Esophagus muscularis mucosa (tissue), 3 donors: ENCODE measurements at regions not wholly inside any gene's neighbourhood (a gene's known extent, or its start where the extent isn't known, plus 50 kb on each side); places are given as distances from the start of the nearest gene placed in this dataset.

Experiments
- POLR2AphosphoS5 ChIP-seq, 2 donors: sonication (generic); formaldehyde crosslinking; IDR thresholded peaks; one replicate each; pipeline ENCODE4 v1.6.1; 2017; ENCODE audit warnings: antibody characterized with exemption in 2 of 2
- TF ChIP-seq, protein P1 (sequence below), 3 experiments: fragments of 200-600 bp in 2 of 3; fragments of 450-650 bp in 1 of 3; sonication (generic) in 2 of 3; IDR thresholded peaks; one replicate each; pipeline ENCODE4 v1.5.1; 2017 to 2019; ENCODE audit warnings: antibody characterized with exemption in 3 of 3, mild to moderate bottlenecking in 2 of 3, moderate library complexity in 1 of 3

- no peak for TF ChIP-seq POLR2AphosphoS5 (IDR thresholded peaks at IDR 0.05)
- TF ChIP-seq, protein P1, sequence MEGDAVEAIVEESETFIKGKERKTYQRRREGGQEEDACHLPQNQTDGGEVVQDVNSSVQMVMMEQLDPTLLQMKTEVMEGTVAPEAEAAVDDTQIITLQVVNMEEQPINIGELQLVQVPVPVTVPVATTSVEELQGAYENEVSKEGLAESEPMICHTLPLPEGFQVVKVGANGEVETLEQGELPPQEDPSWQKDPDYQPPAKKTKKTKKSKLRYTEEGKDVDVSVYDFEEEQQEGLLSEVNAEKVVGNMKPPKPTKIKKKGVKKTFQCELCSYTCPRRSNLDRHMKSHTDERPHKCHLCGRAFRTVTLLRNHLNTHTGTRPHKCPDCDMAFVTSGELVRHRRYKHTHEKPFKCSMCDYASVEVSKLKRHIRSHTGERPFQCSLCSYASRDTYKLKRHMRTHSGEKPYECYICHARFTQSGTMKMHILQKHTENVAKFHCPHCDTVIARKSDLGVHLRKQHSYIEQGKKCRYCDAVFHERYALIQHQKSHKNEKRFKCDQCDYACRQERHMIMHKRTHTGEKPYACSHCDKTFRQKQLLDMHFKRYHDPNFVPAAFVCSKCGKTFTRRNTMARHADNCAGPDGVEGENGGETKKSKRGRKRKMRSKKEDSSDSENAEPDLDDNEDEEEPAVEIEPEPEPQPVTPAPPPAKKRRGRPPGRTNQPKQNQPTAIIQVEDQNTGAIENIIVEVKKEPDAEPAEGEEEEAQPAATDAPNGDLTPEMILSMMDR (IDR thresholded peaks at IDR 0.05), result no peak
Observed at GRCh38 chr3:78268716-78269668, 1229.1 kb downstream of the ROBO2 start.
